Coronary artery (tissue), 2 donors: ENCODE measurements at regions not wholly inside any gene's neighbourhood (a gene's known extent, or its start where the extent isn't known, plus 50 kb on each side); places are given as distances from the start of the nearest gene placed in this dataset.

Source experiments
- DNase-seq: peaks from one replicate; pipeline ENCODE4 v3.0.0-alpha.2; 2017; ENCODE audit warnings: low spot score
- H3K27ac ChIP-seq, 2 donors: fragments of 200-600 bp; sonication (generic); one replicate each; pipeline ENCODE4 v1.5.1; 2016 to 2019
- H3K4me3 ChIP-seq: fragments of 200-600 bp; sonication (generic); 2 replicates; pipeline ENCODE4 v1.5.1; 2016; ENCODE audit warnings: mild to moderate bottlenecking, moderate library complexity
- CTCF ChIP-seq: fragments of 200-600 bp; sonication (generic); IDR thresholded peaks from one replicate; pipeline ENCODE4 v1.5.1; 2019; ENCODE audit warnings: antibody characterized with exemption

DNA sequence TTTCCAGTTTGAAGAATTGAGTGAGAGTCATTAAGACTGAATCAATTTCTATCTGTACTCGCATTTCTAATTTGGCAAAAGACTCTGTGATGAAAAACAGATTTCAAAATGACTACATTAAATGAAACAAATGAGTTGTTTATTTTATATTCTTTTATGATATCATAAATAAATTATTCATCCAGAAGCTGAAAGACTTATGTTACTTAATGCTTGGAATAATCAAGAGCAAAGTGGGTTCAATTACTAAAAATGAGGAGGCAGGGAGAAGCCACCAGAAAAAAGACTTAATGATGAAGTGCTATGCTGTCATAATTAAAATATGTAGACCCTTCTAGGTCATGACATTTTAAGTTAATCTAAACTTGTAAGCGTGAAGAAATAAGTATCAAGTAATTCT lies 130.6 kb upstream of the FERMT1 start:
- TF ChIP-seq CTCF, result no peak
- Histone ChIP-seq H3K27ac (no peak overlapping the region), H3K4me3 (no peak overlapping the region)
- no peak for DNase-seq

GRCh38 chr20:6245436-6245835 lies 122.6 kb upstream of the FERMT1 start:
- Histone ChIP-seq H3K27ac (no peak overlapping the region), H3K4me3 (no peak overlapping the region)
- no peak for TF ChIP-seq CTCF
- DNase-seq, result no peak

GRCh38 chr20:6241591-6241990 lies 118.8 kb upstream of the FERMT1 start:
- Histone ChIP-seq H3K27ac (no peak overlapping the region), H3K4me3 (no peak overlapping the region)
- DNase-seq, result no peak
- no peak for TF ChIP-seq CTCF

DNA sequence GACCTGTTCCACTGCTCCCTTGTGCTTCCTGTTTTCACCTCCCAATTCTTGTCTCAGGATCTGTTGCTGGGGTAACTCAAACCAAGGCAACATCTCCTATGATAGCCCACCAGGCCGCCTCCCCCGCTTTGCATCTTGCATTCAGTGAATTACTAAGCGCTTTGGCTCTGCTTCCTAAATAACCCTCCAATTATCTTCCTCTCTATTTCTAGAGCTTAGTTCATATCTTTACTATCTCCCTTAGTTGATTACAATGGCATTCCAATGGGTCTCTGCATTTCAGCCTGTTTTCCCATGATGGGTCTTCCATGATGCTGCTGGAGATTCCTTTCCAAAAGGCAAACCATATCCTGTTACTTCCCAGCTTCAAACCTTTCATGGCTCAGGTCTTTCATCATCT lies 117.2 kb upstream of the FERMT1 start:
- no peak overlapping the region for H3K4me3 ChIP-seq
- no peak overlapping the region for H3K27ac ChIP-seq
- no peak for TF ChIP-seq CTCF
- DNase-seq, result no peak

DNA sequence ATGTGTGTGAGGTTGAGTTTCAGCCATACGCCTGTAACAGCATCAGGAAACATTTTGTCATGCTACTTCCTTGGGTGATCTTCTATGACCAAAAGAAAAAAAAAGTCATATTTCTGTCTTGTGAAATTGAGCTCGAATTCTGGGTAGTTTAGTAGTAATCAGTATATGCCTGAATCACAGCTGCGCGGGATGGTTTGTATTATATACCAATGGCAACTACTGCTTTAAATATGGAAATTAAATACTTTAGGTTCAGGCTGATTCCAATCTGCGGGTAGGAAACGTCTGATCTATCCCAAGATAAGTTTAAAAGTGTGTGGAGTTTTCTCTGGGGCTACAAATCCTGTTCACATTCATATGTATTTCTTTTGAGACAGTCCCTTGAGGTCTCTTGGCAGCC lies 115.6 kb upstream of the FERMT1 start:
- no peak for DNase-seq
- H3K4me3 ChIP-seq, result no peak overlapping the region
- TF ChIP-seq CTCF, result no peak
- no peak overlapping the region for H3K27ac ChIP-seq

DNA sequence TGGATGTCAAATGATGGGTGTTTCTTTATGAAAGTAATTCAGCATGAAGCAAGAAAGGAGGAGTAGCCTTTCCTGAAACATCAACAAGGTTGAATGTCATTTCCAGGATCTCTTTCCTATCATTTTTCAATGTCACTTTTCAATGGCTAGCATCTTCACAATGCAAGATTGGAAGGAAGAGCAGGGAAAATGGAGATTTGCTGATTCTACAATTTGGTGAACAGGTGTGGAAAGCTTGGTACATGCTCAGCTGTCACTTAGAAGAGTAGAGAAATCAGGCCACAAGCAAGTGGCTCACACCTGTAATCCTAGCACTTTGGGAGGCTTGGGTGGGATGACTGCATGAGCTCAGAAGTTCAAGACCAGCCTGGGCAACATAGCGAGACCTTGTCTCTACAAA lies 112.7 kb upstream of the FERMT1 start:
- no peak for TF ChIP-seq CTCF

DNA sequence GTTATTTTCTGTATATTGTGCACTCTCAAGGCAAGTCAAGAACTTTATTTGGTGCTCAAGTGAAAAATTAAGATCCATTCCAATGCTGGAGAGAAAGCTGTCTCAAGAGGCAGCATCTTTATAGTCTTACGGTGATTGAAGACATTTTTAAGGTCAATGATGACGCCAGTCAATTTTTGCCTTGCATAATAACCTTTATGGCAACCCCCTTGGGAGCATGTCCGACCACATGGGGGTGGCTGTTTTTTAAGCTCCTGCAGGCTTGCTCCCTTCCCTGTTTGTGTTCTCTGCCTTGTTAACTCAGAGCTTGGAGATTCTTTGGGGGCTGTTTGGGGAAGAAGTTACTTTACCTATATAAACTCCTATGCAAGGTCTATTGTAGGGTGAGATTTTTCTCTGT lies 109.6 kb upstream of the FERMT1 start:
- no peak overlapping the region for H3K4me3 ChIP-seq
- TF ChIP-seq CTCF, result no peak
- no peak for DNase-seq

More for the DNA sequence above, 112.7 kb upstream of the FERMT1 start:
- no peak overlapping the region for H3K27ac ChIP-seq
- H3K4me3 ChIP-seq, result no peak overlapping the region
- no peak for DNase-seq

More for the DNA sequence above, 109.6 kb upstream of the FERMT1 start:
- H3K27ac ChIP-seq, result no peak overlapping the region
